ENCODE measurements at regions not wholly inside any gene's neighbourhood (a gene's known extent, or its start where the extent isn't known, plus 50 kb on each side); places are given as distances from the start of the nearest gene placed in this dataset.

DNA sequence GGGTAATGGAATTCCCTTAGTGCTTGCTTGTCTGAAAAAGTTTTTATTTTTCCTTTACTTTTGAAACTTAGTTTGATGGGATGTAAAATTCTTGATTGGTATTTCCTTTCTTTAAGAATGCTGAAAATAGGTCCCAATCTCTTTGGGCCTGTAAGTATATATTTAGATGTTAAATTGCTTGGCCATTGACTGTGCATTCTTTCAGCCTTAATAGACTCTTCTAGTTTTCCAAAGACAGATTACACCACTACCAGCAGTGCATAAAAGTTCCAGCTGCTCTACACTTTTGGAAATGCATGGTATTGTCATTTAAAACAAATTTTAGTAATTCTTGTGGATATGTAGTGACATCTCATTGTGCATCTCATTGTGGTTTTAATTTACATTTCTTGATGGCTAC lies 464.8 kb upstream of the USP24 start:
- no peaks in the 10 kb centered on the region for H3K36me3 ChIP-seq (ENCODE audit: control insufficient read depth, insufficient read depth, low read length)
- peaks cover 3% of the 10 kb centered on the region for H3K4me1 ChIP-seq (ENCODE audit: control insufficient read depth, extremely low read depth, insufficient read depth, low read length)
- no peak for TF ChIP-seq EZH2 (IDR thresholded peaks at IDR 0.05; ENCODE audit: low read length, missing control alignments)
- TF ChIP-seq, protein P1, sequence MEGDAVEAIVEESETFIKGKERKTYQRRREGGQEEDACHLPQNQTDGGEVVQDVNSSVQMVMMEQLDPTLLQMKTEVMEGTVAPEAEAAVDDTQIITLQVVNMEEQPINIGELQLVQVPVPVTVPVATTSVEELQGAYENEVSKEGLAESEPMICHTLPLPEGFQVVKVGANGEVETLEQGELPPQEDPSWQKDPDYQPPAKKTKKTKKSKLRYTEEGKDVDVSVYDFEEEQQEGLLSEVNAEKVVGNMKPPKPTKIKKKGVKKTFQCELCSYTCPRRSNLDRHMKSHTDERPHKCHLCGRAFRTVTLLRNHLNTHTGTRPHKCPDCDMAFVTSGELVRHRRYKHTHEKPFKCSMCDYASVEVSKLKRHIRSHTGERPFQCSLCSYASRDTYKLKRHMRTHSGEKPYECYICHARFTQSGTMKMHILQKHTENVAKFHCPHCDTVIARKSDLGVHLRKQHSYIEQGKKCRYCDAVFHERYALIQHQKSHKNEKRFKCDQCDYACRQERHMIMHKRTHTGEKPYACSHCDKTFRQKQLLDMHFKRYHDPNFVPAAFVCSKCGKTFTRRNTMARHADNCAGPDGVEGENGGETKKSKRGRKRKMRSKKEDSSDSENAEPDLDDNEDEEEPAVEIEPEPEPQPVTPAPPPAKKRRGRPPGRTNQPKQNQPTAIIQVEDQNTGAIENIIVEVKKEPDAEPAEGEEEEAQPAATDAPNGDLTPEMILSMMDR (conservative IDR thresholded peaks at IDR 0.05 in 1 of 2, IDR thresholded peaks at IDR 0.05 in 1 of 2; ENCODE audit: low read depth in 1 of 2, low read length in 2 of 2) = no peak
- no peak overlapping the region for H3K27ac ChIP-seq (ENCODE audit: insufficient read depth, low read length)
- no peak overlapping the region for H3K4me2 ChIP-seq (ENCODE audit: extremely low read depth, insufficient read depth, low read length)
- no peak overlapping the region for H3K9ac ChIP-seq (ENCODE audit: insufficient read depth, low read length)
- no peaks in the 10 kb centered on the region for H4K20me1 ChIP-seq (ENCODE audit: control insufficient read depth, extremely low read depth, insufficient read depth, low read length)
- no peaks in the 10 kb centered on the region for H3K27me3 ChIP-seq (ENCODE audit: control insufficient read depth, insufficient read depth, low read length)
- peak; percentile 50 to 80 for DNase-seq (ENCODE audit: low read depth in 2 of 2)
- no peak overlapping the region for H2AFZ ChIP-seq (ENCODE audit: low read length)
- no peak overlapping the region for H3K4me3 ChIP-seq (replicated peaks in 1 of 4; ENCODE audit: control extremely low read depth in 1 of 4, insufficient read depth in 1 of 4, low read depth in 3 of 4, low read length in 4 of 4)
- no peaks in the 10 kb centered on the region for H3K9me3 ChIP-seq (ENCODE audit: control insufficient read depth, insufficient read depth, low read depth, low read length)
- H3K79me2 ChIP-seq (ENCODE audit: control insufficient read depth, insufficient read depth, low read length) = no peaks in the 10 kb centered on the region

DNA sequence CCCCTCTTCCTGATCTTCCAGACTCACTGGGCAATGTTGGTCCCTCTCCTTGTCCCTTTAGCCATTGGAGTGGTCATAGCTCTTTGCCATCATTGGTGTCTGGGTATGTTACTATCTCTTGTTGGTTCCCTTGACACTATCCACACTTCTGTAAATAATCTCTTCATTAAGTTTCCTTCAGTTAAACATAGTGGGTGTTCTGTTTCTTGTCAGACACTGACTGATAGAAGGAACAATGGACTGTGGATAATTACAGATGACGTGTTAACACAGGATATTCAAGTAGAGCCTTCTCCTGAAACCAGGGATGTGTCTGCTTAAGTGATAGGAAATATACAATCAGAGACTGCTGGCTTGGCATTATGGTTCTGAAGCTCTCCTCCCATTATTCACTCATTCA lies 458.3 kb upstream of the USP24 start:
- Histone ChIP-seq H3K36me3 (ENCODE audit: control insufficient read depth, insufficient read depth, low read length) (no peaks in the 10 kb centered on the region), H4K20me1 (ENCODE audit: control insufficient read depth, extremely low read depth, insufficient read depth, low read length) (no peaks in the 10 kb centered on the region), H3K79me2 (ENCODE audit: control insufficient read depth, insufficient read depth, low read length) (no peaks in the 10 kb centered on the region), H3K27ac (ENCODE audit: insufficient read depth, low read length) (no peak overlapping the region), H3K4me2 (ENCODE audit: extremely low read depth, insufficient read depth, low read length) (no peak overlapping the region), H2AFZ (ENCODE audit: low read length) (no peak overlapping the region), H3K27me3 (ENCODE audit: control insufficient read depth, insufficient read depth, low read length) (no peaks in the 10 kb centered on the region), H3K4me3 (replicated peaks in 1 of 4; ENCODE audit: control extremely low read depth in 1 of 4, insufficient read depth in 1 of 4, low read depth in 3 of 4, low read length in 4 of 4) (no peak overlapping the region), H3K4me1 (ENCODE audit: control insufficient read depth, extremely low read depth, insufficient read depth, low read length) (peaks cover 9% of the 10 kb centered on the region), H3K9me3 (ENCODE audit: control insufficient read depth, insufficient read depth, low read depth, low read length) (no peaks in the 10 kb centered on the region), H3K9ac (ENCODE audit: insufficient read depth, low read length) (no peak overlapping the region)
- no peak for DNase-seq (ENCODE audit: low read depth in 2 of 2)
- TF ChIP-seq, protein P1 (conservative IDR thresholded peaks at IDR 0.05 in 1 of 2, IDR thresholded peaks at IDR 0.05 in 1 of 2; ENCODE audit: low read depth in 1 of 2, low read length in 2 of 2) = no peak
- no peak for TF ChIP-seq EZH2 (IDR thresholded peaks at IDR 0.05; ENCODE audit: low read length, missing control alignments)

DNA sequence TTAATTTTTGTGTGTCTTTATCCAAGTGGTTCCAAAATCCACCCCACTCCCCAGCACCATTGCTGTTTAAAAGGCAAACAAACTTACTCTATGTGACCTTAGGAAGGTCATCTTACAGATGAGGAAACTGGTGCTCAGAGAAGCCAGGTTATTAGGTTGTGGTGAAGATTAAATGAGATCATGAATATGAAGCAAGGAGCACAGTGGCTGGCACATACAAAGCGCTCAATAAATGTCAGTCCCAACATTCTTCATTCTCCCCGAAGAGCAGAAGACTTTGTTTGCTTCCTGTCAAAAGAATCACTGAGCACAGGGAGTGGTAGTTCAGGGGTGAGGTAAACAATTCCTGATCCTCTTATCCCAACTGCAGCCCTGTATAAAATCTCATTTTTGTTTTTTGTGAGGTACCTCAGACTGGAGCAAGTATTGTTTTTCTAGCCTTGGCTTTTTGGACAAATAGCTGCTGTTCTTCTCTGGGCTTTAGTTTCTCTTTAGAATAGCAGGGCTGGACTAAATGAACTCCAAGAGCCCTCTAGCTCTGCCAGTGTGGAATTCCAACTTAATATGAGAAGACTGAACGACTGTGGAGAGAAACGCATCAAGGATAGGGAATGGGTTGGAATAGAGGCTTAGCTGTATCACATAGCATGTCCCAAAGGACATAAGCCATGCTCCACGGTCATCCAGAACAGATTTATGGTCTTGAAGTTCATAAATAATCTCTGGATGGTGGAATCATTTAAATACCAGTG lies 455.3 kb upstream of the USP24 start:
- Histone ChIP-seq H3K36me3 (ENCODE audit: control insufficient read depth, insufficient read depth, low read length) (no peaks in the 10 kb centered on the region), H3K4me2 (ENCODE audit: extremely low read depth, insufficient read depth, low read length) (peak overlapping the region; percentile 28), H3K79me2 (ENCODE audit: control insufficient read depth, insufficient read depth, low read length) (no peaks in the 10 kb centered on the region), H3K9me3 (ENCODE audit: control insufficient read depth, insufficient read depth, low read depth, low read length) (no peaks in the 10 kb centered on the region), H3K27ac (ENCODE audit: insufficient read depth, low read length) (no peak overlapping the region), H4K20me1 (ENCODE audit: control insufficient read depth, extremely low read depth, insufficient read depth, low read length) (no peaks in the 10 kb centered on the region), H3K4me1 (ENCODE audit: control insufficient read depth, extremely low read depth, insufficient read depth, low read length) (peaks cover 9% of the 10 kb centered on the region), H2AFZ (ENCODE audit: low read length) (peak overlapping the region; percentile 68), H3K9ac (ENCODE audit: insufficient read depth, low read length) (no peak overlapping the region), H3K4me3 (replicated peaks in 1 of 4; ENCODE audit: control extremely low read depth in 1 of 4, insufficient read depth in 1 of 4, low read depth in 3 of 4, low read length in 4 of 4) (no peak overlapping the region), H3K27me3 (ENCODE audit: control insufficient read depth, insufficient read depth, low read length) (no peaks in the 10 kb centered on the region)
- DNase-seq (ENCODE audit: low read depth in 2 of 2) = peak in 1 of 2 donors; percentile 59
- TF ChIP-seq, protein P1 (conservative IDR thresholded peaks at IDR 0.05 in 1 of 2, IDR thresholded peaks at IDR 0.05 in 1 of 2; ENCODE audit: low read depth in 1 of 2, low read length in 2 of 2) = peak in 1 of 2 donors; percentile 7
- TF ChIP-seq EZH2 (IDR thresholded peaks at IDR 0.05; ENCODE audit: low read length, missing control alignments) = no peak
